ENCODE measurements at regions not wholly inside any gene's neighbourhood (a gene's known extent, or its start where the extent isn't known, plus 50 kb on each side); places are given as distances from the start of the nearest gene placed in this dataset.

DNA sequence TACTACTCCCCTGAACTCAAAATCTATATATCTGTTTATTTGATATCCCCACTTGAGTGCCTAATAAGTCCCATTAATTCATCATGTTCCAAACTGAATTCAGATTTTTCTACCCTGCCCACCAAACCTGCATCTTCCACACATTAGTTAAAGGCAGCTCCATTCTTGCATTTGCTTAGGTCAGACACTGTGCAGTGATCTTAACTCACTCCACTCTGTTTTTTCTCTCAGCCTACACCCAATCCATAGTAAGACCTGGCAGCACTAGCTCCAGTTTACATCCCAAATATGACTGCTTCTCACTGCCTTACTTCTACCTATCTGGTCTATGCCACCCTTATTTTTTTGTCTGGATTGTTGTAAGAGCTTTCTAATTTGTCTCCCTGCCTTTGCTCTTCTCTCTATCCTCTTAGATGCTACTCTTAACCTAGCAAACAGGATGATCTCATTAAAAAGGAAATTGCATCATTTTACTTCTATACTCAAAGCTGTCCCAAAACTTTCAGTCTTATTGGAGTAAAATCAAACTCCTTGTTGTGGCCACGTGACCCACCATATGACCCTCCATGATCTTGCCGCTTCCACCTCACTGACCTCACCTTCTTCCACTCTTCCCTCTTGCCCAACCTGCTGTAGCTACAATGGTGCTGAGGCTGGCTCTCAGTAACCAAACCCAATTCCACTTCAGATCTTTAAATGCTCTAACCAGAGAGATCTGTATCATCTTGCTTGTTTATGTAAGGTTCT lies 274.9 kb upstream of the FANCL start:
- TF ChIP-seq EZH2 (IDR thresholded peaks at IDR 0.05; ENCODE audit: insufficient read depth, poor library complexity, severe bottlenecking) = no peak
- TF ChIP-seq EZH2phosphoT487 (IDR thresholded peaks at IDR 0.05; ENCODE audit: insufficient read depth, low read depth) = no peak

Data from GM23248 (cell line).